Middle frontal gyrus (tissue), 1 donor: ENCODE measurements at regions not wholly inside any gene's neighbourhood (a gene's known extent, or its start where the extent isn't known, plus 50 kb on each side); places are given as distances from the start of the nearest gene placed in this dataset.
"Not testable (repeated sequence)": the region's sequence is repeated elsewhere in the genome, so short reads cannot be mapped to it uniquely, and the experiment has no call there.

ENCODE experiments used
- DNase-seq: peaks from one replicate; pipeline ENCODE4 v3.0.0-alpha.2; 2015; ENCODE audit warnings: low spot score; ENCODE audit errors: extremely low spot score

DNA sequence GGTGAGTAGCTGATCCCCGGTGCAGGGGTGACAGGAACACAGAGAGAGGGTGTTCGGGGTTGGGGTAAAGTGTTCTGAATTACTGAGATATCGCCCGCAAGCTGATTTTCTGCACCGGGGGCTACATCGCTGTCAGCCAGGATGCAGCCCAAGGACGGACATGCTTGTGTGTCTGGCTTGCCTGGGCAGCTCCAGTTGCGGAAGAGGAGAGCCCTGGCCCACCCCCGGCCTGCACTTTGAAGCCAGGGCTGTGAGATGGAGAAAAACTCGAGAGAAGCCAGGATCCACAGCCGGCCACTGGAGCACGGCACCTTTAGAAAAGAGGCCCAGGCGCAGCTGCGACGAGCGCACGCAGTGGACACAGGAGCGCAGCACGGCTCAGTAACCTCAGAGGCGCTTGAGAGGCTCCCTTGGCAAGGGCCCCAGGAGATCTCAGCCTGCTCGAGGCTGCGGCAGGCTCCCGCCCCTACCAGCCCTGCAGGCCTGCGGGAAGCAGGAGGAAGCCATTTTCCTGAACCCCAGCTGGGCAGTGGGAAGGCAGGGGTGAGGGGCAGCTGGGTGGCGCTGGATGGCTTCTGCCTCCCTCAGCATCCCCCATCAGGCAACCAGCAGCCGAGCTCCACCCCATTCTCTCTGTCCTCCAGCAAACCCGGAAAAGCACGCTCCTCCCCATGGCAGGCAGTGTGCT is 59.2 kb downstream of the C9orf50 start:
- no peak for DNase-seq

DNA sequence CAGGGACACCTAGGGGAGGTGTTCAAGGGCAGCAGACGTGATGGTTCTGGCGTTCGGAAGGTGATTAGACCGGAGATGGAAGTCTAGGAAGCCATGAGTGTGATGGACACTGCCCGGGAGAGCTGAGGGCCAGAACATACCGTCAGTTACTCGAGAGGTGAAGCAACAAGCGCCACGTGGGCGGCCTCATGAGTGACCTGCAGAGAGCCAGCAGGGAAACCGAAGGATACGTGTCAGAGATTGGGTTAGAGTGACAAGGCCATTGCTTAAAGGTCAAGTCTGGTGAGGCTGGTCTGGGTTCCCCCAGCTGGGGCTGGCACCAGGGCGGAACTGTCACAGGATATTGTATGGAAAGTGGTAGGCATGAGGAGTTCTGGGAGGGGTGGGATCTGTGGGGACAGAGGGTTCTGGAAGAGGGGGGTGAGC is 60.0 kb downstream of the C9orf50 start:
- no peak for DNase-seq

DNA sequence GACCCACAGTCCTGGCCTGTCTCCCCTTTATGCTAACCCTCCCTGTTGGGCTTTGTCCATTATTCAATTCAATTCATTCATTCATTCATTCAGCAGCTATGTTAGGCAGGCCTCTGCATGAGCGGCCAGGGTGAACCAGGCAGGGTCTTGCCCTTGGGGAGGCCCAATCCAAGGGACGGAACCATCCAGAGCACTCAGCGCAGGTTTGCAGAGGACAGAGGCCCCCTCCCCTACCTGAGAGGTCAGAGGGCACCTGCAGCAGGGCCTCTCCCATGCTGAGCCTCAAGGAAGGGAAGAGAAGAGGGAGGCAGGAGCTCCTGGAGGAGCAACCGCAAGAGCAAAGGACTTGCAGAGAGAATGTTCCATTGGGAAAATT is 61.4 kb downstream of the C9orf50 start:
- no peak for DNase-seq

DNA sequence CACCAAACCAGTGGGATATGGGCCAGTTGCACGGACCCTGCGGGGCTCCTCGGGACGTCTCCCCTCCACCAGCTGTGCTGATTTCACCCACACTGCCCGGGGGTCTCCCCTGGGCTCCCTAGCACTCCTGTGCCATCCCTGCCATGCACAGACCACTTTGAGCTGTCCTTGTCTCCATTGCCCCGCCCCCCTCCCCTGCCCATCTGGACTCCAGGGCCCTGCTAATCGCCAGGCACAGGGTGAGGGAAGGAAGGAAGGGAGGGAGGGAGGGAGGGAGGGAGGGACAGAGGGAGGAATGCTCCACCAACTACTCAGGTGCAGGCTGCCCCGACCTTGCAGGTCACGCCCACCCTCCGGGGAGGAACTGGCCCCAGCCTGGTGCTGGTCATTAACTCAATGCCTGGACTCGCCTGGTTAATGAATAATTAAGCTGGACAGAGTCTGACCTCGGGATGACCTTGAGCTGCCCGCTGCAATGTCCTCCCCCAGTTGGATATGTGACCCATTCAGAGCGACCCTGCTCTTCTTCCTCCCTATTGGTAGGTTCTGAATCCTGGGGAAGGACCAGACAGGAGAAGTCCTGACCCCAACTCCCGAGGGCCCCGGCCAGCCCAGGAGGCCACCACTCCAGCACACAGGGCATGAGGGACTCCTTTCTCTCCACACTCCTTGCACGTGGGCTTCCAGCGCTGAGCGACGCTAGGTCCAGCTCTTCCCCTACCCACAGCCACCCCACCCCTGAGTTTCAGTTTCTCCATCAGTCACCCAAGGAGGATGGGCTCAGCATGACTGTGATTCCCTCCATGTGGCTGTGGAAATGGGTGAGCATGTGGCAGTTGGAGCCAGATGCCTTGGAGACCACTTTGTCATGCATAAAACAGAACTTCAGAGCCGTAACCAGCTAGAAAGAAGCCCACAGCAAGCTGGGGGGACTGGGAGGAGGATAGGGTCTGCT is 62.1 kb downstream of the C9orf50 start:
- no peak for DNase-seq

DNA sequence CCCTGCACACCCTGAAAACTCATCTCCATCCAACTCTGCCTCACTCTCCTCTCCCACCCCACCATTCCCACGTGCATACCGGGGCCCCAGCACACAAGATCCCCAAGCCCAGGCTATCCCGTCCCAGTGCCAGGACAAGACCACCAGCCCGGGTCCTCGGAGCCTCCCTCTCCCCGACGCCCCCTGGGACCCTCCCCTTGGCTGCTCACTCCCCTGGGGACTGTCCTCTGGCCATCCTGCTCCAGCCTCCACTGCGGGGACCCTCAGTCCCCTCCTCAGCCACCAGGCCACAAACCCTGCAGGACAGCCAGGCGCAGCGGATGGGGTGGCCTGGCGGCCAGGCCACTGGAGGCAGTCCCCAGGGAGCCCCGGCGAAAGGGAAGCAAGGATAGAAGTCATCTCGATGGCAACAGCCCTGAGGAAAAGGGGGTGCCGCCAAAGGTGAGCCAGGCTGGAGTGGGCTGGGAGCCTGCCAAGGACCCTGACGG is 62.8 kb downstream of the C9orf50 start:
- no peak for DNase-seq

DNA sequence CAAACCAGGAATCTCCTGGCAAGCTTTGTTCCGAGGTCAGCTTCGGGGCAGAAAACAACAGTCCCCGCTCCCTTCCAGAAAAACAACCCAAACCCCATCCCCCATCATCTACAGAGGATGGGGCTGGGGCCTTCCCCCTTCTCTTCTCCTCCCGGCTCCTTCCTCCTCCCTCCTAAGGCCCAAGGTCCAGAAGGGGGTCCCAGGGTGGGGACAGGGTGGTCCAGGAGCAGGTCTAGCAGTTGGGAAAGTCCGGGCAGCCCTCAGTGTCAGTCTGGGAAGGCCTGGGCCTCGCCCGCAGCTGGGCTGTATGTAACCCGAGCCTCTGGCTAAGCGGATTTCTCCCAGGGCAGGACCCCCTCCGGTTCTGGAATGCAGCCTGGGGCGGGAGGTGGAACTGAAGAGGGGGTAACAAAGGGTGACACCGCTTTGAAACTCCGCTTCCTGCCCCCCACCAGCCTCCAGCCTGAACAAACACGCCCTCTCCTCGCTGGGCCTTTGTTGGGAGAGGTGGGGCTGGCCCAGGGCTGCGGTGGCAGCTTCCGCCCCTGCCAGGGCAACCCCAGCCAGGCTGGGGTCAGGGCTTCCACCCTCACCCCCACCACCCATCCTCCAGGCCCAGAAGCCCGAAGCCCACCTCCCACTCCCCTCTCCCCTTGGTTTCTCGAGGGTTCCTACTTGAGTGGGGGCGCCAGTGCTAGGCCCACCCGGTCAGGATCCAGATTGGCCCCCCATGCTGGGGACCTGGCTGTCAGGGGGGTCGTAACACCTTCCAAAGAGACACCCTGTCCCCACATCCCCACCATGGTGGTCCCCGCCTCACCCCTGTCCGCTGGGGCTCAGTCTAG is 63.5 kb downstream of the C9orf50 start:
- DNase-seq, result no peak

DNA sequence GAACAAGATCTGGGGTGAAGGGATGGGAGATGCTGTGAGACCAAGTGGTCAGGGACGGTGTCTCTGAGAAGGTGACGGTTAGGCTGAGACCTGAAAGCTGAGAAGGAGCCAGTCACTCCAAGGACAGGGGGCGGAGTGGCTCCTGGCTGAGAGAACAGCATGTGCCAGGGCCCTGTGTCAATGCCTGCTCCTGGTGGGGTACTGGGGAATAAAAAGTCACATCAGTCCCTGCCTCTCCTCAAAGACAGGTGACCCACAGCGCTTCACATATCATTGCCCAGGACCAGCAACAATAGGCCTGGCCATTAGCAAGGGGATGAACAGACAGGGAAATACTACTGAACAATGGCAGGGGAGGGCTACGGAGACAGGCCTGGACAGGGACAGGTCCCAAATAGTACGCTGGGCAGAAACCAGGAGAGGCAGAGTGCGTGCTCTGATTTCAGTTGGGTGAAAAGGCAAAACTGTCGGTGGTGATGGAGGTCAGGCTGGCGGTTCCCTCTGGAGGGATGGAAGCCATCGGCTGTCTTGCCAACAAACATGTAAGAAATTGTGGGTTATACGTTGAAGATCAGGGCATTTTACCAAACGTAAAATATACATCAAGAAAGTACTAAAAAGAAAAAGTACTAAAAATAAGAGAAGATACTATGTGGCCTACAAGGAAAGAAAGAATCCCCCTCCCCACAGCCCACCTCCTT is 64.3 kb downstream of the C9orf50 start:
- DNase-seq, result no peak

DNA sequence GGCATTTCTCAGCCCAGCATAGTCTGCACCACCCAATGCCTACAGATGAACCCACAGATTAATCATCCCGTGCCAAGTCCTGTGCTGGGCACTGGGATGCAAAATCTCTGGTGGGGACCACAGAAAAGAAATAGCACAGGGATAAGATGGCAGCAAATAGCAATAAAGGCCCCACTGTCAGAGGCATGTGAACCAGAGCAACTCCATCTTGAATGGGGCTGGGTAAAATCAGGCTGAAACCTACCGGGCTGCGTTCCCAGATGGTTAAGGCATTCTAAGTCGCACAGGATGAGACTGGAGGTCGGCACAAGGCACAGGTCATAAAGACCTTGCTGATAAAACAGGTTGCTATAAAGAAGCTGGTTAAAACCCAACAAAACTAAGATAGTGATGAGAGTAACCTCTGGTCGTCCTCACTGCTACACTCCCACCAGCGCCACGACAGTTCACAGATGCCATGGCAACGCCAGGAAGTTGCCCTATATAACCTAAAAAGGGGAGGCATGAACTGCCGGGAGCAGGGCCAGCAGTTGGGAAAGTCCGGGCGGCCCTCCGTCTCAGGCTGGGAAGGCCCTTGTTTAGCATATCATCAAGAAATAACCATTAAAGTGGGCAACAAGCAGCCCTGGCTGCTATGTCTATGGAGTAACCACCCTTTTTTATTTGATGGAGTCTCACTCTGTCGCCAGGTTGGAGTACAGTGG is 65.2 kb downstream of the C9orf50 start:
- DNase-seq, result no peak

DNA sequence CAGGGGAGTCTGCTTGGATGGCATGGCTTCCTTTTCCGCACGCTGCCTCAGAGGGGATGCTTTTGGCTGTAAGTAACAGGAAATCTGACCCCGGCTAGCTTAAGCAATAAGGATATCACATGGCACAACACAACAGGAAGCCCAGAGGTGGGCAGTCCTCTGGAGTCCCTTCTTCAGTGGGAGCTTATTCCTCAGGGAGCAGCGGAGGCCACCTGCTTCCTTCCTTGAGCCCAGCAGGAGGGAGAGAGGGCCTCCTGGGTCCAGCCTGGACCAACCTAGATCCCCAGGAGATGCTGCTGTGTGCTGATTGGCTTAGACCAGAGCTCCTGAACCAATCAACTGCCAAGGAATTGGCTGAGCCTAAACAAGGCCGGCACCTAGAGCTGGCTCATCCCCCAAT is 66.3 kb downstream of the C9orf50 start:
- no peak for DNase-seq

DNA sequence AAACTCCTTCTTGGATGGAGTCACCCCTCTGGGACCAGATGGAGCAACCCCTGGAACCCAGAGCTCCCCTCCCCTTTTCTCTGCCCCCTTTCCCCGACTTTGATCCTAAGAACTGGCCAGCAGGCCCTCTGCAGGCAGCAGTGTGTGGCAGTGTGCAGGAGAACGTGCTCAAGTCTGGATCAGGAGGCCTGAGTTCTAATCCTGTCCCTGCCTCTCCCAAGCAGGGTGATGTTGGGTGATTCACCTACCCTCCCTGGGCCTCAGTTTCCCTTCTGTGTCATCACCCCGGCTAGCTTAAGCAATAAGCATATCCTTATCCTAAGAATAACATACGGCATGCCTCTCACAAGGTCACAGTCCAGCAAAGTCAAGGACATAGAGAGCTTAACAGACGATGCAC is 67.6 kb downstream of the C9orf50 start:
- no peak for DNase-seq

DNA sequence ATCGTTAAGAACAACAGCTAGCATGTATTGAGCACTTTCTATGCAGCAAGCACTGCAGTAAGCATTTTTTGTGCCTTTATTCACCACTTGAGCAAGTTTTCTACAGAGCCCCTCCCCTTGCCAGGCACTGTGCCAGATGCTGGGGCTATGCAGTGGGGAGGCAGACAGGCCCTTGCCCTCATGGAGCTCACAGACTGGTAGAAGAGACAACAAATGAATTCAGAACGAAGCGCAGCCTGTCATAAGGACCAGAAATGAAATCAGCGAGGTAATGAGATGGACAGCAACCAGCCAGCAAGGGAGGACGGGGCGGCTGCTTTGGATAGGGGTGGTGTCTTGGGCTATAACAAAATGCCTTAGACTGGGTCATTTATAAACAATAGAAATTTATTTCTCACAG is 68.8 kb downstream of the C9orf50 start:
- DNase-seq, result no peak

DNA sequence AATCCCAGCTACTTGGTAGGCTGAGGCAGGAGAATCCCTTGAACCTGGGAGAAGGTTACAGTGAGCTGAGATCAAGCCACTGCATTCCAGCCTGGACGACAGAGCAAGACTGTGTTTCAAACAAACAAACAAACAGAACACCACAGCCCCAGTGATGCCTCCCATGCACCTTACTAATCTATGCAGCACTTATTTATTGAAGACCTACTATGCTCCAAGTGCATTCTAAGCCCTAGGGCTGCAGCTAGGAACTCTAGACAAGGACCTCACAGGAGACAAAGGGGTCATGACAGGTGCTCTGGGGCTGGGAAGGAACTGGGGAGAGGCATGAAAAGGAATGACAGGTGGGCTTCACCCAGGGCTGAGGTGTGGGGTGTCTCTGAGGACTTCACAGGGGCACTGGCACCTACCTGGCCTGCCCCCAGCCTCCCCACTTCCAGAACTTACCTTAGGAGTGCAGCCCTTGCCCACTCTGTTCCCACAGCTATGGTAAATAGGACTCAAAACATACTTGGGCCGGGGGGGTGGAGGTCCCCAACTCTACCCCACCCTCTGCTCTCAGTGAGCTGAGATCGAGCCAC is 69.4 kb downstream of the C9orf50 start:
- no peak for DNase-seq

DNA sequence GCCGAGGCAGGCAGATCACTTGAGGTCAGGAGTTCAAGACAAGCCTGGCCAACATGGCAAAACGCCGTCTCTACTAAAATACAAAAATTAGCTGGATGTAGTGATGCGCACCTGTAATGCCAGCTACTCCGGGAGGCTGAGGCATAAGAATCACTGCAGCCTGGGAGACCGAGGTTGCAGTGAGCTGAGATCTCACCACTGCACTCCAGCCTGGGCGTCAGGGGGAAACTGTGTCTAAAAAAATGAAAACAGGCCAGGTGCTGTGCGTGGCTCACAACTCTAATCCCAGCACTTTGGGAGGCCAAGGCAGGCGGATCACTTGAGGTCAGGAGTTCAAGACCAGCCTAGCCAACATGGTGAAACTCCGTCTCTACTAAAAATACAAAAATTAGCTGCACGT is 69.9 kb downstream of the C9orf50 start:
- DNase-seq, result not testable (repeated sequence)

DNA sequence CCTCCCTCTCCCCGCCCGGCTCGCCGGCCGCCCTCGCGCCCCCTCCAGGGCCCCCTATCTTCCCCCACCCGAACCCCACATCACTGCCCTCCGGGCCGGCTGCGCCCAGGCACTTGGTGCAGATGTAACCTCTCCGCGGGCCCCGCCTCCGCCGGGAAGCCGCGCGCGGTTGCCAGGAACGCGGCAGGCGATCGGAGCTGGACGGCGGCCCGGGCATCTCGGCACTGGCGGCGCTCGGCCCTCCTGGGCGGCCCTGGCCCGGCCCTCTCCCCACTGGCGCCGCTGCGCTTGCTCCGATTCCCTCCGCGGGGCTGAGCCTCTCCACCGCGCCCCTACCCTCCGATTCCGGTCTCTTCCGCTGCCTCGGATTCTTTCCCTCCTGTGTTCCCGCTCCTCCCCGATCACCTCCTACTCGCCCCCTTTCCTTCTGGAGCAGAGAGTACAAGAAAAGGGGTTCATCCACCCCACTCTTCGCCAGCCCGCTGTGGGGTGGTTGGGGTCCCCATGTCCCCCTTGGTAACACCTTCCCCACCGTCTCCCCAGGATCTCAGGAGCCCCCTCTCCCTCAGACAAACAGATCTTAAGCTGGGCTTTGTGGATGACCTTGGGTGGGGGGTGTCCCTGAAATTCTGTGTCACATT is 70.6 kb downstream of the C9orf50 start:
- DNase-seq, result peak; percentile 39

DNA sequence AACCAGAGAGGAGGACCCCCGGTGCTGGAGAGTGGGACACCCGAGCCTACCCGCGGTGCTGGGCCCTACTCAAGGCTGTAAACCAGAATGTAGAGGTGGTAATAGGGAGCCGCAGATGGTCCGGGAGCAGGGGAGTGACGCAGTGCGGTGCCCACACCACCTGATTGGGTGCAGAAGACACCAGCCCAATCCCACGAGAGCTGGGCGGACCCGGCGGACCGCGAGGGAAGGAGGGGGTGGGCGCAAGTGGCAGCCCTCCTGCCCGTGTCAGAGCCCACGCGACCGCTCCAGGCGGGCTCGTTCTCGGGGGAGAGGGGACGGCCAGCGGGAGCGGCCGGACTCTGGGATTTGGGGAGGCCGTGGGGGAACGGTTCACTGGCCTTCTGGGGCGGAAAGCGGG is 71.2 kb downstream of the C9orf50 start:
- DNase-seq, result peak; percentile 63

DNA sequence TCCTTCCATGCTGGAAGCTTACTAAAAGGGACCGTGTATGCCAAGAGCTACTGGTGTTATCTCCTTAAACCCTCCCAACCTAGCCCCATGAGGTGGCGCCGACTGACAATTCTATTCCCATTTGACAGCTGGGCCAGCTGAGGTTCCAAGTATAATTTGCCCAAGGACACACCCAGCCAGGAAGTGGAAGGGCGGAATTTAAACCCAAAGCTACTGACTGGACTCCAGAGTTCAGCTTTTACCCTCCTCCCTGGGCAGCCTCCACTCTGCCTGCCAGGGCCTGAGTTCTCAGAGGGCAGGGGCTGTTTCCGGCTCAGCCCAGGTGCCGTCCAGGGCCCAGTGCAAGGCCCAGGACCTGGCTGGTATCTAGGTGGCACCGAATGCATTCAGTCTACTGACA is 71.8 kb downstream of the C9orf50 start:
- no peak for DNase-seq

DNA sequence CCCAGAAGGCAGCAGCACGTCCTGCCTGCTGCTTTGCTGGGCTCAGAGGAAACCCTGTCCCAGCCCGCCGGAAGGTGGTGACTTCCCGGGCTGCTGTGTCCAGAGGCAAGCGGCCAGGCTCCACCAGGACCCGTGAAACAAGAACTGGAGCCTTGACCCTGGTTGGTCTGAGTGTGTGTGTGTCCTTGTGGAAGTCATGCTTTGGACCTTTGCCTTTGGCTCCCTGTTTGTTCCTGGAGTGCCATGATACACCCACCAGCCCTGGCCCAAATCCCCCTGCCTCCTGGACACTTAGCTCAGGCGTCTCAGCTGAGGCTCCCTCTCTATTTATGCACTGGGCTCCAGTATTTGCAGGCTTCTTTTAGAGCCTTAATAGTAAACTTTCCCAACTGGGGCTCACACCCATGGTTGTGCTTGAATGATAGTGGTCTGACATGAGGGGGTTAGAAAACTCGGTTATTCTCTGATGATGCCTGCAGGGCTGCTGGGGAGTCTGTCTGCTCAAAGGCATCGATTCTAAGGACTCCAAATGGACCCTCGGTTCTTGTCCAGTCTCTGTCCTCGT is 72.2 kb downstream of the C9orf50 start:
- DNase-seq, result no peak

DNA sequence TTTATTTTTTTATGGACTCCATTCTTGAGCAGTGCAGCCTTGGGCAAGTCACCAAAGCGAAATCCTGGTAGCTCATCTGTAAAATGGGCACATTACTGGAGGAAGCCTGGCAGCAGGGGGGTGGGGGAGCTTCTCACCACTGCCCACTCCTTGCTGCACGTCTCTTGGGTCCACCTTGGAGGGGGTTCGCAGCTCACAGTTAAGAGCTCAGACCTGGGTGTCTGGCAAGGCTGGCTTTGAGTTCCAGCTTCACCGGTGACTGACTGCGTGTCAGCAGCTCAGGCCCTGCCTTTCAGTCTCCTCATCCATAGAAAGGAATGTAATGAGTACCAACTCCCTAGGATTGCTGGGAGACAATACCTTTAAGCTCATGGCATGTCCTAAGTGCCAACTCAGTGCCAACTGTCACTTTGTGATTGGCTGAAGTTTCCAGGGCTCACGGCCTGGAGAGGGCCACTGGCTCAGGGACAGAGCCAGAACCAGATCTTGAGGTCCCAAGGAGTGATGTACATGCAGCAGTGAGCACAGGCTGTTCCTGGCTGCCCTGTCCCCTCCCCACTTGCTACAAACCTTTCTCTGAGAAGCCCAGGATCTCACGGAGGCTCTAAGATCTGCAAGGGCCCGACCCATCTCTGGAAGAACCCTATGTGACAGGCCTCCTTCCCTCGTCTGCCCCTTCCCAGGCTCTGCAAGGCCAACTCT is 72.9 kb downstream of the C9orf50 start:
- DNase-seq, result no peak

DNA sequence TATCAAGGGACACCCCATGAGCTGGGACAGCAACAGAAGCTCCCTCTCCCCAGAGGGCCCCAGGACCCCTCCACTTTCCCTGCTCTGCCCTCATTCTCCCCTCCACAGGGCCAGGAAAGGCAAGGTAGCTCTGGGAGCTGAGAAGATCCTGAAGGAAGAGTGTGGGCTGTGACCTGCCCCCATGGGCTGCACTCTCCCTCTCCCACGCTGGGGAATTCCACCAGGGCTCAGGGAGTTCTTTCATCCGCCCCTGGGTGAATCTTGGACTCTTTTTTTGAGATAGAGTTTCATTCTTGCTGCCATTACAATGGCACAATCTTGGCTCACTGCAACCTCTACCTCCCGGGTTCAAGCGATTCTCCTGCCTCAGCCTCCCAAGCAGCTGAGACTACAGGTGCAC is 73.8 kb downstream of the C9orf50 start:
- DNase-seq, result no peak
